Upper lobe of right lung (tissue), 1 donor: ENCODE measurements at regions not wholly inside any gene's neighbourhood (a gene's known extent, or its start where the extent isn't known, plus 50 kb on each side); places are given as distances from the start of the nearest gene placed in this dataset.

Source experiments
- ATAC-seq: fragments of 200-7000 bp; cut with Tn5 transposase; one replicate; pipeline ENCODE4 v1.9.1; 2020; ENCODE audit warnings: mild to moderate bottlenecking, moderate library complexity
- DNase-seq: peaks from one replicate; pipeline ENCODE4 v3.0.0-alpha.2; 2020
- H3K27ac ChIP-seq: fragments of 200-600 bp; one replicate; pipeline ENCODE4 v1.8.0; 2022
- H3K27me3 ChIP-seq: fragments of 200-600 bp; one replicate; pipeline ENCODE4 v1.8.0; 2022; ENCODE audit warnings: mild to moderate bottlenecking
- H3K36me3 ChIP-seq: fragments of 200-600 bp; one replicate; pipeline ENCODE4 v1.8.0; 2022
- H3K4me1 ChIP-seq: fragments of 200-600 bp; one replicate; pipeline ENCODE4 v1.8.0; 2022
- H3K4me3 ChIP-seq: fragments of 200-600 bp; one replicate; pipeline ENCODE4 v1.8.0; 2022; ENCODE audit warnings: mild to moderate bottlenecking
- H3K9me3 ChIP-seq: fragments of 200-600 bp; one replicate; pipeline ENCODE4 v1.8.0; 2022
- CTCF ChIP-seq: fragments of 200-600 bp; IDR thresholded peaks from one replicate; pipeline ENCODE4 v1.8.0; 2022; ENCODE audit warnings: antibody characterized with exemption
- intact Hi-C: fragments of 100-400 bp; cut with DNase I; formaldehyde crosslinking; loops from one replicate; pipeline ENCODE4 v1.11.0; 2022
- donor health status: DM: no; HTN: yes; CAD: no; lungs with severe emphysema.

- H3K4me3 ChIP-seq = no peak overlapping the region
- no peaks in the 10 kb centered on the region for H3K27me3 ChIP-seq
- H3K36me3 ChIP-seq = no peaks in the 10 kb centered on the region
- intact Hi-C loops = no loop called here
- H3K4me1 ChIP-seq = no peaks in the 10 kb centered on the region
- no peak for TF ChIP-seq CTCF
- H3K9me3 ChIP-seq = no peaks in the 10 kb centered on the region
- ATAC-seq = no peak
- H3K27ac ChIP-seq = no peak overlapping the region
- no peak for DNase-seq
Measured at GRCh38 chr4:186851291-186852072, 127.8 kb upstream of the FAT1 start.

GRCh38 chr4:186852073-186852420 lies 128.4 kb upstream of the FAT1 start:
- intact Hi-C loops = no loop called here
- ATAC-seq = no peak
- Histone ChIP-seq H3K27ac (no peak overlapping the region), H3K9me3 (no peaks in the 10 kb centered on the region), H3K27me3 (no peaks in the 10 kb centered on the region), H3K4me1 (no peaks in the 10 kb centered on the region), H3K36me3 (no peaks in the 10 kb centered on the region), H3K4me3 (no peak overlapping the region)
- no peak for DNase-seq
- TF ChIP-seq CTCF = no peak

- DNase-seq (no peak), ATAC-seq (no peak)
- Histone ChIP-seq H3K27ac (no peak overlapping the region), H3K27me3 (no peaks in the 10 kb centered on the region), H3K9me3 (no peaks in the 10 kb centered on the region), H3K4me1 (no peaks in the 10 kb centered on the region), H3K36me3 (no peaks in the 10 kb centered on the region), H3K4me3 (no peak overlapping the region)
- intact Hi-C loops = no loop called here
- TF ChIP-seq CTCF = no peak
Measured at GRCh38 chr4:186852964-186853391, 129.3 kb upstream of the FAT1 start.

GRCh38 chr4:186854256-186854655 lies 130.6 kb upstream of the FAT1 start:
- intact Hi-C loops = no loop called here
- Histone ChIP-seq H3K9me3 (no peaks in the 10 kb centered on the region), H3K4me1 (no peaks in the 10 kb centered on the region), H3K27ac (no peak overlapping the region), H3K36me3 (no peaks in the 10 kb centered on the region), H3K27me3 (no peaks in the 10 kb centered on the region), H3K4me3 (no peak overlapping the region)
- no peak for ATAC-seq
- TF ChIP-seq CTCF = no peak
- DNase-seq = no peak

GRCh38 chr4:186855111-186855510 lies 131.5 kb upstream of the FAT1 start:
- no peak for TF ChIP-seq CTCF
- Histone ChIP-seq H3K36me3 (no peaks in the 10 kb centered on the region), H3K4me3 (no peak overlapping the region), H3K9me3 (no peaks in the 10 kb centered on the region), H3K4me1 (no peaks in the 10 kb centered on the region), H3K27me3 (no peaks in the 10 kb centered on the region), H3K27ac (no peak overlapping the region)
- ATAC-seq (no peak), DNase-seq (no peak)
- intact Hi-C loops = no loop called here

- H3K9me3 ChIP-seq = no peaks in the 10 kb centered on the region
- no peak for TF ChIP-seq CTCF
- no peaks in the 10 kb centered on the region for H3K27me3 ChIP-seq
- ATAC-seq (no peak), DNase-seq (no peak)
- no peaks in the 10 kb centered on the region for H3K4me1 ChIP-seq
- no peaks in the 10 kb centered on the region for H3K36me3 ChIP-seq
- intact Hi-C loops = no loop called here
- no peak overlapping the region for H3K27ac ChIP-seq
- H3K4me3 ChIP-seq = no peak overlapping the region
Measured at GRCh38 chr4:186857793-186858192, 134.1 kb upstream of the FAT1 start.
